Small intestine (tissue), 7 donors: ENCODE measurements at regions not wholly inside any gene's neighbourhood (a gene's known extent, or its start where the extent isn't known, plus 50 kb on each side); places are given as distances from the start of the nearest gene placed in this dataset.

ENCODE experiments used
- DNase-seq, 2 donors: peaks; one replicate each; pipeline versions ENCODE4 v3.0.0 to v3.0.0-alpha.2; 2013
- FAIRE-seq: peaks from 2 replicates; lab custom pipeline; 2012; peaks lifted over from hg19 to GRCh38; lab: Jason Lieb, UNC
- H3K27ac ChIP-seq, 3 donors: one replicate each; pipeline ENCODE4 v1.5.1; 2013; ENCODE audit warnings: low read length in 2 of 3, mild to moderate bottlenecking in 2 of 3, control low read depth in 1 of 3, inconsistent platforms in 1 of 3, low read depth in 1 of 3, moderate library complexity in 1 of 3
- H3K27me3 ChIP-seq, 3 donors: one replicate each; pipeline ENCODE4 v1.6.1; 2013; ENCODE audit warnings: low read length in 3 of 3, inconsistent platforms in 1 of 3; ENCODE audit not compliant: control insufficient read depth in 3 of 3, insufficient read depth in 3 of 3
- H3K36me3 ChIP-seq, 3 donors: one replicate each; pipeline ENCODE4 v1.6.1; 2013; ENCODE audit warnings: low read length in 3 of 3, inconsistent platforms in 1 of 3, low read depth in 1 of 3, mild to moderate bottlenecking in 1 of 3, moderate library complexity in 1 of 3; ENCODE audit not compliant: control insufficient read depth in 3 of 3, insufficient read depth in 2 of 3
- H3K4me1 ChIP-seq, 3 donors: one replicate each; pipeline ENCODE4 v1.6.1; 2013; ENCODE audit warnings: low read length in 2 of 3, inconsistent platforms in 1 of 3, low read depth in 1 of 3, mild to moderate bottlenecking in 1 of 3, moderate library complexity in 1 of 3; ENCODE audit not compliant: control insufficient read depth in 3 of 3, insufficient read depth in 2 of 3
- H3K4me3 ChIP-seq, 3 donors: one replicate each; pipeline ENCODE4 v1.5.1; 2013; ENCODE audit warnings: low read length in 3 of 3, control low read depth in 1 of 3, inconsistent platforms in 1 of 3, low read depth in 1 of 3, mild to moderate bottlenecking in 1 of 3, moderate library complexity in 1 of 3
- H3K9me3 ChIP-seq, 2 donors: one replicate each; pipeline ENCODE4 v1.6.1; 2013; ENCODE audit warnings: low read depth in 1 of 2, low read length in 1 of 2; ENCODE audit not compliant: control insufficient read depth in 2 of 2, insufficient read depth in 1 of 2
- WGBS, 3 donors: extraction: QIAGEN DNeasy Blood & Tissue Kit; methylation state at CpG; one replicate each; pipeline ENCODE4 v1.1.7; 2013; 5-methylcytosine and 5-hydroxymethylcytosine counted together
- donor health status: healthy with polysubstance abuse.
- donor health status: control.
- donor health status: control.
- donor health status: Bipolar disorder and iron deficiency.
- donor health status: healthy.

DNA sequence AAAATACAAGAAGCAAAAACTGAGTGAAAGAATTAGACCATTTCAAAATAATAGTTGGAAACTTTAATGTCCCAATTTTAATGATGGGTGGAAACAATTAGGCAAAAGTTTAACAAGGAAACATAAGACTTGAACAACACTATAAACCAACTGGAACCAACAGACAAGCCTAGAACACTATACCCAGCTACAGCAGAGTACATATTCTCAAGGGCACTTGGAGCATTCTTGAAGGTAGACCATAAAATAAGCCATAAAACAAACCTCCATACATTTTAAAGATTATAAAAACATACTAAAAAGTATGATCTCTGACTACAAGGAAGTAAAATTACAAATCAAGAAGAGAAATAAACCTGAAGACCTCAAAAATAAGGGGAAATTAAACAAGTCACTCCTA is 616.7 kb downstream of the SUCLG1 start:
- Histone ChIP-seq H3K9me3 (no peaks in the 10 kb centered on the region), H3K4me3 (no peak overlapping the region), H3K27me3 (no peaks in the 10 kb centered on the region), H3K4me1 (no peaks in the 10 kb centered on the region), H3K27ac (no peak overlapping the region), H3K36me3 (no peaks in the 10 kb centered on the region)
- FAIRE-seq, result no peak
- DNase-seq, result no peak

- DNase-seq (no peak), FAIRE-seq (no peak)
- no peaks in the 10 kb centered on the region for H3K36me3 ChIP-seq
- H3K27me3 ChIP-seq, result no peaks in the 10 kb centered on the region
- no peaks in the 10 kb centered on the region for H3K4me1 ChIP-seq
- H3K4me3 ChIP-seq, result no peak overlapping the region
- no peaks in the 10 kb centered on the region for H3K9me3 ChIP-seq
- 65 to 74% (median 66%) methylated on average over 3 of the region's 3 CpGs for WGBS, 3 donors
- no peak overlapping the region for H3K27ac ChIP-seq
Observed at GRCh38 chr2:83837823-83838222, 621.3 kb downstream of the SUCLG1 start.

DNA sequence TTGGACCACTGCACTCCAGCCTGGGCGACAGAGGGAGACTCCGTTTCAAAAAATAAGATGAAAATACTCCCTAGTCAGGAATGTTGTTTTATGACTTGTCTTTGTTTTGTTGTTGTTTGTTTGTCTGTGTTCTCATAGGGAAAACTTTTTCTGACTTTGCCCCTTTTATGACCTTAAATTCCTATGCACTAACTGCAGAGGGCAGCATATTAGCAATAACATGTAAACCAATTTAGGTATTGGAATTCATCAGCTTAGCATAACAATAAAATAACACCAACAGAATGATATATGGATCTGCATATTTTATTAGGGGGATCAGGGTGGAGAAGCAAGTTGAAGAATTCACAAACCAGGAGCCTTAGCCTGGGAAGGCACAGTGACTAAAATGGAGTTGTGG is 631.5 kb downstream of the SUCLG1 start:
- Histone ChIP-seq H3K27ac (no peak overlapping the region), H3K36me3 (no peaks in the 10 kb centered on the region), H3K4me3 (no peak overlapping the region), H3K4me1 (no peaks in the 10 kb centered on the region), H3K27me3 (no peaks in the 10 kb centered on the region), H3K9me3 (no peaks in the 10 kb centered on the region)
- no peak for FAIRE-seq
- WGBS, 3 donors, result 77 to 95% (median 85%) methylated on average over 2 of the region's 2 CpGs
- DNase-seq, result no peak

- Histone ChIP-seq H3K36me3 (no peaks in the 10 kb centered on the region), H3K9me3 (no peaks in the 10 kb centered on the region), H3K27ac (no peak overlapping the region), H3K4me3 (no peak overlapping the region), H3K4me1 (no peaks in the 10 kb centered on the region), H3K27me3 (no peaks in the 10 kb centered on the region)
- DNase-seq (no peak), FAIRE-seq (no peak)
- 73 to 81% (median 75%) methylated on average over 5 of the region's 5 CpGs for WGBS, 3 donors
Observed at GRCh38 chr2:83826577-83826976, 632.5 kb downstream of the SUCLG1 start.

- FAIRE-seq, result no peak
- no peak for DNase-seq
- Histone ChIP-seq H3K4me1 (no peaks in the 10 kb centered on the region), H3K9me3 (no peaks in the 10 kb centered on the region), H3K27me3 (no peaks in the 10 kb centered on the region), H3K4me3 (no peak overlapping the region), H3K27ac (no peak overlapping the region), H3K36me3 (no peaks in the 10 kb centered on the region)
- 62 to 75% (median 63%) methylated on average over 2 of the region's 2 CpGs for WGBS, 3 donors
Observed at GRCh38 chr2:83823229-83823628, 635.9 kb downstream of the SUCLG1 start.

- Histone ChIP-seq H3K4me3 (no peak overlapping the region), H3K4me1 (no peaks in the 10 kb centered on the region), H3K27me3 (no peaks in the 10 kb centered on the region), H3K9me3 (no peaks in the 10 kb centered on the region), H3K36me3 (no peaks in the 10 kb centered on the region), H3K27ac (no peak overlapping the region)
- FAIRE-seq (no peak), DNase-seq (peak in 1 of 2 donors; percentile 3)
- 27 to 31% (median 27%) methylated on average over 3 of the region's 3 CpGs for WGBS, 3 donors
Observed at GRCh38 chr2:83817511-83817910, 641.6 kb downstream of the SUCLG1 start.

GRCh38 chr2:83808878-83809277 is 650.2 kb downstream of the SUCLG1 start:
- H3K9me3 ChIP-seq, result no peaks in the 10 kb centered on the region
- FAIRE-seq, result no peak
- WGBS, 3 donors, result 78 to 91% (median 90%) methylated on average over 1 of the region's 1 CpG

DNA sequence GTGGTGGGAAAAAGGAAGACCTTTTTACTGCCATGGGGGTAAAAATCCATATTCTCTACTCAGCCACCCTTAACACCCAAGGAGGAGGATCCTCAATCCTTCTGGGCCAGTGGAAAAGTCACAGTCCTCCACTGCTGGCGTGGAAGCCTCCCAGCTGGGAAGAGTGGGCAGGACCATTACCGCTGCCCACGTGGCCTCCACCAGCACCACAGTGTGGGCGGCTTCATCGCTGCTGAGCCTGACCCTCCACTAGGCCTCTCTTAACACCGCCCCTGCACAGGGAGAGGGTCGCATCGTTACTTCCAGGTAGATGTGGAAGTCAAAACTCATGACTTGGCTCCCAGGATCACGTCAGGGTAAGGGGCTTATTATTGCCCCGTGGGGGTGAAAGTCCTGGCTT is 656.5 kb downstream of the SUCLG1 start:
- 90 to 93% (median 91%) methylated on average over 10 of the region's 10 CpGs for WGBS, 3 donors
- no peaks in the 10 kb centered on the region for H3K27me3 ChIP-seq
- FAIRE-seq, result no peak
- no peak overlapping the region for H3K27ac ChIP-seq
- H3K4me3 ChIP-seq, result no peak overlapping the region
- no peaks in the 10 kb centered on the region for H3K4me1 ChIP-seq
- no peaks in the 10 kb centered on the region for H3K36me3 ChIP-seq
- no peak for DNase-seq
- H3K9me3 ChIP-seq, result no peaks in the 10 kb centered on the region

More at GRCh38 chr2:83808878-83809277, 650.2 kb downstream of the SUCLG1 start:
- Histone ChIP-seq H3K36me3 (no peaks in the 10 kb centered on the region), H3K27ac (no peak overlapping the region), H3K4me3 (no peak overlapping the region), H3K27me3 (no peaks in the 10 kb centered on the region), H3K4me1 (no peaks in the 10 kb centered on the region)
- DNase-seq, result no peak

GRCh38 chr2:83795777-83796176 is 663.3 kb downstream of the SUCLG1 start:
- Histone ChIP-seq H3K4me1 (no peaks in the 10 kb centered on the region), H3K9me3 (no peaks in the 10 kb centered on the region), H3K36me3 (no peaks in the 10 kb centered on the region), H3K27me3 (no peaks in the 10 kb centered on the region), H3K4me3 (no peak overlapping the region), H3K27ac (no peak overlapping the region)
- WGBS, 3 donors, result 62 to 72% (median 67%) methylated on average over 3 of the region's 3 CpGs
- DNase-seq (no peak), FAIRE-seq (no peak)
